NCI-H1694 treated with DMSO at 0.1 percent for 48 hours (cell line): ENCODE measurements at regions not wholly inside any gene's neighbourhood (a gene's known extent, or its start where the extent isn't known, plus 50 kb on each side); places are given as distances from the start of the nearest gene placed in this dataset.

Experiments used
- DNase-seq: peaks from one replicate; lab custom pipeline; 2025; lab: John Stamatoyannopoulos, UW

DNA sequence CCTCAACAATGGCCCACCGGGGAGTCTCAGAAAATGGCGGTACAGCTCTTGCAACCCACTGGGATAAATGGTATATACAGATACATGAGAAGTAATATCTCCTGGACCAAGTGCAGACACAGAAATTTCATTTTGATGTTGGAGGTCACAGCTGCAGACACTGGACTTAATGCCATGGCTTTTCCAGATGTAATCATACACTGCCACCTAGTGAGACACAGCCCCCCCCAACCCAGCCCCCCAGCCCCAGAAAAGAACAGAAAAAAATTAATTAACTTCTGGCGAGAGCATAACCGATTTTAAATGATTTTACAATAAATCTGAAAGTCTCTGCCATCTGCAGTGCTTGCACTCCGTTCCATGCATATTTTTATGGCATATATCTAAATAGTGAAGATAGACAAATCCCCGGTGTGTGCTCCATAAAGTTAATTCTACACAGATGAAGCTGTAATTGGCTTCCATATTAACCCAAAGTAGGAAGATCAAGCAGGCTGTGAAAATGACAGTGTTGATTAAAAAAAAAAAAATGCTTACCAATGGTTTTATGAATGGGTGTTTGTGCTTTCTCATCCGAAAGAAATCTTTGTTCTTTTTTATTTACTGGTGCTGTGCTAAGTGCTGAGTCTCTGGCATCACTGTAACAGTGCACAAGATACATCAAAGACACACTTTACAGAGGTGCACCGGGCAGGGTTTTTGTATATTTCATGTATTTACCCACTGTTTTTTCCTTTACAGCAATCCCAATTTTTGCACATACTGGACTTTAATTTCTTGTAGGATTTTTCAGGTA is 804.1 kb downstream of the TFAP2A start:
- no peak for DNase-seq

DNA sequence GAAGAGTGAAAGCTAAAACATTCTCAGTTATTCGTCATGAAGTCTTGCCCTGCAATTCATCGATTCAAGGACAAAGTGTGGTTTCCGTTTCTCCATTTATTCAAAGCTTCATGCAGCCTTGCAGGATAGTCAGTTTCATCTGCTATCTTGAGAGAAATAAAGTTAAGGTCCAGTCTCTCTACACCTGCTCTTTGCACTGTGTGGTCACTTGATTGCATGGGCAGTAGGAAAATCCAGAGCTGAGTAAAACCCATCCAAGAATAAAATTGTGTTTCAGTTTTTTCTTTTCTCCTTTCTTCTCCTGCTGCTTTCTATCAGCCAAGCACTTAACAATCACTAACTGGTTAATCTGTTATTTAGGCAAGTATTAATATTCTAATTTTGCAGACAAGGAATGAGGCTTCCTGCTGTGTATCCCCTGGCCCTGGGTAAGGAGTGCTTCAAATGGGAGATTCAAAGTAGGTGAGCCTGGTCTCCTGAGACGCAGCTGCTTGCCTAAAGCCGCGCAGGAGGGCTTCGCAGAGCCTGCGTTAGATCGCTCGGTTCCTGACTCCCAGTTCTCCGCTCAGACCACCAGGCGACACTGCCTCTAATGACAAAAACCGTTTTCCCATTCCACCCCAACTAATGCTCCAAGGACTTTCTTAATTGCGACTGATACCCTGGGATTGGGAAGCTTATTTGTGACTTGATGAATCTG is 808.3 kb downstream of the TFAP2A start:
- no peak for DNase-seq

DNA sequence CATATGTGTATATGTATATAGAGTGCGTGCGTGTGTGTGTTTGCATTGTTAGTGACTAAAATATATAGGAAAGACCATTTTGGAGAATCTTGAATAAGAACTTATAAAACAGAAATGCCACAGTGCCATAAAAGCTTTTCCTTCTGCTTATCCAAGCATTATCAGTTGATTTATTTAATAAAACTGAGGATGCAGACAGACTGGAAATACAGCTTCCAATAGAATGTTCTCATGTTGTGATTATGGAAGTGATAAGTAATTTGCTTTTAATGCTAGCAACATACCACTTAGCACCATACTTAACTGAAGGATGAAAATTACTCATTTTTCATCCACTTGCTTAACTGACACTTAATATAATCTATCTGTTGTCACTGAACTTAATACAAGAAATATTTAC is 820.1 kb downstream of the TFAP2A start:
- no peak for DNase-seq

DNA sequence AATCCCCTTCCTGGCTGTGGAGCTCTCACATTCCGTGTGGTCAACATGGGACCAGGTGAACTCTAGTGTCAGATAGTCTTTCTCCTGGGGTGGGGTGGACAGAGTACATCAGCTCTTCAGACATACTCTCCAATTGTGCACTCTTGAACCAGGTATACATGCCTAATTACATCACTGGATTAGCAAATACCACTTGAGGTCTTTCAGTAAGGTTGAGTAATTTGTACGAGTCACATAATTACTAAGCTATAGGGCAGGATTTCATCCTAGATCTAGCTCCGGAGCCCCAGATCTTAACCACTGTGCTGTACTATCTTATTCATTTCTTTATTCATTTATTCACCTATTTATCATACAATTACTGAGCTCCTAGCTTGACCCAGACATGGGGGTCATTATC is 821.3 kb downstream of the TFAP2A start:
- DNase-seq: no peak

DNA sequence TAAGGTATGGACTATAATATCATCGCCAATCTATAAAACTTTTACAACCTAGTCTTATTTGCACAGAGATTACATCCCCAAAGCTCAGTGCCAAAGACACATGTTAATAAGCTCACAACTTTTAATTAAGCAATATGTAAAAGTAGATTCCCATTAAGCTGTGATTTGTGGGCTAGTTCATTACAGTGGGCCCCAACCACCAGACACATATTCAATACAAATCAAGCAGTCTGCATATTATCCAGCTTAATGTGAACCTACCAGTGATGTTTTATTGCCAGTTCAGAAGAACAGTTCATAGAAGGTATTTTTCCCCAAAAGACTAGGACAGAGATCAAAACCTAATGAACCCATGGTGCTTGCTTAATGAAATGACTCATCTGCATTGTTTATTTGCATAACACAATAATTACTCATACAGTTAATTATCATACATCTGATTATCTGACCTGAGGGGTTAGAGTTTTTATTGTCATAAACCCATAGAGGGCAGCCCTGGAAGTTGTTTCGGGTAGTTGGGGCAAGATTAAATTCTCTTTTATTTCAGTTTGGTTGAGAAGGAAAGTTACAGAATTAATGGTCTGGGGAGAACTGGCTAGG is 831.0 kb downstream of the TFAP2A start:
- DNase-seq: no peak

DNA sequence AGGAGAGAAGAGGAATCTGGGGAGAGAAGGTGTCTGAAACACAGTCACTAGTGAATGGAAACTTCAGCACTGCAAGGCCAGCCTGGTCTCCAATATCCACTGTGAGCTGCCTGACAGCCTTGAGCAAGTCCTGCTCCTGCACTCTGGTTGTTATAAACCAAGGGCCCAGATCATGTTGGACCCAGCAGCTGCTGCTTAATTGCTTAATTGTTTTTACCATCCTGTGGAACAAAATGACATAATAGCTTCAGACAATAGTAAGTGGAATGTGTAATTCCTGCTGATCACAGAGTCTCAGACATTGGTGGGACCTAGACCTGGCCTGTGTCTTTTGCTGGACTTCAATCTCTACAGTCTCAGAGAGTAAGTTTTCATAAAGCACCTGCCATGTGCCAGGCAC is 833.7 kb downstream of the TFAP2A start:
- DNase-seq: no peak

DNA sequence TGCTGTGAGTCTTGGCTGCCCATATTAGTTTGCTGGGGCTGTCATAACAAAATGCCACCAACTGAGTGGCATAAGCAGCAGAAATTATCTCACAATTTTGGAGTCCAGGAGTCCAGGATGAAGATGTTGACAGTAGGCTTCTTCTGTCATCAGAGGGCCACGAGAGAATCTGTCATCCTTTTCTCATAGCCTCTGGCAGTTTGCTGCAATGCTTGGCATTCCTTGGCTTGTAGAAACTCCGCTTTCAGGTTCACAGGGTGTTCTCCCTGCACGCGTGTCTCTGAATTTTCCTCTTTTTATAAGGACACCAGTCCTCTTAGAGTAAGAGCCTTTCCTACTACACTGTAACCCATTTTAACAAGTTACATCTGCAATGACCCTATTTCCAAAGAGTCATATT is 838.4 kb downstream of the TFAP2A start:
- DNase-seq: no peak

DNA sequence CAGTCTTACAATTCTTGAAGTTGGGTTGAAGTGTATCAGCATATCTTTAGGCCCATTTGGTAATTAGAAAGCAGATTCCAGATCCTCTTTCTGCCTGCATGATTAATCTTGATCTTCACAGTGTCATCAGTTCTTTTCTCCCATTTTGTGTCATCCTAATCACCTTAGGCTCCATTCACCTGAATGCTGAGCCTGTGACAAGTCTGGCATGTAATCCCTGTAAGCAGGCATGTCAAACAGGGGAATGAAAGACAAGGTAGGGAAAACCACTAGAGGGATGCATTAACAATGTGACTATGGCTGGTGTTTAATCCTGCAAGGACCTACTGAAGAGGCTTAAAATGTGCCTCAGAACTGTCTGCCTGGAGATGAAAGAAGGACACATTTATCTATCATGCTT is 848.8 kb downstream of the TFAP2A start:
- no peak for DNase-seq

DNA sequence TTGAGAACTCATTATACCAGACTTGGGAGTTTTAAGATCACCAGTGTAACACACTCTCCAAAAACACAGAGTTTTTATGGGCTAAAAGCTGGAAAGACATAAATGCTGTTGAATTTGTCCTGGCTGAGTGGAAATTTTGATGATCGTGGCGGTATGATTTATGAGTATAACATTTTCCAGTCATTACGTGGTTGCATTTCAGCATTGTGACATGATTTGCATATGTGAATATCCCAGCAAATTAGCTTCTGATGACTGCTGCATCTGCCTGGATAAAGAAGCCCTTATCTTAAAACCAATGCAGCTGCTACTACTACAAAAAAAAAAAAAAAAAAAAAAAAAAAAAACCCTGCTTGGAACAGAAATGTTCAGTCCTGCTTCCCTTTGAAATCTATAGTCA is 850.9 kb downstream of the TFAP2A start:
- DNase-seq: no peak

DNA sequence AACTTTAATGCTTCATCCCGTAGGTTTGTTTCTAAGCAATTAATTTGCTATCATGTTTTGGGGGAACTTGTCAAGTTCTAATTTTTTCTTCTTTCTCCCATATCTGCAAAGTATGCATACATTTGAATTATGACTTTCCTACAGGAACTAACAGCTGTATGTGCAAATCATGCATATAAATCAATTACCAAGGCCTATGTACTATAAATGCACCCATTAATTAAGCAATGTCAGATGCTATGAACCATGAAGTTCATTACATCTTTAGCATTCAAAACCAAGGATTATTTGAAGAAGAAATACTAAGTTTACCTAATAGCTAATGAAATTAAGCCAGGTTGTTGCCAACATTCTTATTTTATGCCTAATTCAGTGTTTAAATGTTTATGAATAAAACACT is 851.3 kb downstream of the TFAP2A start:
- DNase-seq: no peak

DNA sequence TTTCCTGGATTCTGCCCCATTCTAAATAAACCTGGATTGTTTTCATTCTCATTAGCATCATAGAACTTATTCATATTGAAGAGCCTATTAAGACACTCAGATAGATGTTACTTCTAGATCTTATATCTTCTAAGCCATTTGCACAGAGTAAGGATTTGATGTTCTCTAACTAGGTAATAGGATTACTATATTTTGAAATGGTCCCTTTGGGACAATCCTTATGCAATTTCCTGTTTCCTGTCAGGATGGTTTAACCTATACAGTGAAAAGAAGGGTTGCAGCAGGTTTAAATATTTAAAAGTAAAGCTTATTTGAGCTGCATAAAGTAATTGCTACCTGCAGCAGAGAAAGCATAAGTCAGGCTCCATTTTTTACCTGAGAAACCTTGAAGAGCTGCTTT is 860.1 kb downstream of the TFAP2A start:
- no peak for DNase-seq

DNA sequence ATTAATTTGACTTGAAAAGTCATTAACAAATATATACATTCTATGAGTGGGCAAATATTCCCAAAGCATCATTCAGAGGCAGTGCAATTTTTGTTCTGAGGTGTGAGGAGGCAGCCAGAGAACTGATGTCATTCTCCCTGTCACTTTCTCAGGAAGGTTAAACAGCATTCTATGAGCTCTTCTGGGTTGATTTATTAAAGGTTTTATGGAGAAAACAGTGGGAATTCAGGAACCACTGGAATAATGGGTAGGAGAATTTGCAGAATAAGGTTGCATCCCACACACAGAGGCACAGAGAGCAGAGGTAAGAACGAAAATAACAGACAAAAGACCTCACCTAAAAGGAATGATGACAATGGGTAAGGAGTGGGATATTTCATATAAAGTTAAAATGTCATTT is 860.6 kb downstream of the TFAP2A start:
- no peak for DNase-seq

DNA sequence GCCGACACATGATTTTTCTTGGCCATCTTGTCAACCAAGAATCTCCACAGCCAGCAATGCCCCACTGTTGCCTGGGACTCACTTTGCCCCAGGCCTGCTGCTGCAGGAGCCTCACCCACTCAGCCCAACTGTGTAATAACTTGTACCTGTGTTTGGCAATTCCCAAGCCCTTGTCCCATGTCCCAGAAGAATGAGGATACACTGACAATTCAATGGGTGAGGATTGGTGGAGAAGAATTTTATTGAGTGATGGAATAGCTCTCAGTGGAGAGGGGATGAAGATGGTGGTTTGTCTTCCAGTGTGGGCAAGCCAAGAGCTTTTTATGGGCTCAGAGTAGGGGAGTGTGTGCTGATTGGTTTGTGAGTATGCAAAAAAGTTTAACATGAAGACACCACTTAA is 861.9 kb downstream of the TFAP2A start:
- DNase-seq: no peak

DNA sequence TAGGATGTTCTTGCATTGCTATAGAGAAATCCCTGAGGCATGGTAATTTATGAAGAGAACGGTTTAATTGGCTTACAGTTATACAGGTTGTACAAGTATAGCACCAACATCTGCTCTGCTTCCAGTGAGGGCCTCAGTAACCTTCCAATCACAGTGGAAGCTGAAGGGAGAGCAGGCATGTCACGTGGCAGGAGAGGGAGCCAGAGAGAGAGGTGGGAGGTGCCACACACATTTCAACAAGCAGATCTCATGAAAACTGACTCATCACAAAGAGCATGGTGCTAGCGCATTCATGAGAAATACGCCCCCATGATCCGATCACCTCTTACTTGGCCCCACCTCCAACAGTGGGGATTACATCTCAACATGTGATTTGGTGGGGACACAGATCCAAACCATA is 871.2 kb downstream of the TFAP2A start:
- DNase-seq: no peak

DNA sequence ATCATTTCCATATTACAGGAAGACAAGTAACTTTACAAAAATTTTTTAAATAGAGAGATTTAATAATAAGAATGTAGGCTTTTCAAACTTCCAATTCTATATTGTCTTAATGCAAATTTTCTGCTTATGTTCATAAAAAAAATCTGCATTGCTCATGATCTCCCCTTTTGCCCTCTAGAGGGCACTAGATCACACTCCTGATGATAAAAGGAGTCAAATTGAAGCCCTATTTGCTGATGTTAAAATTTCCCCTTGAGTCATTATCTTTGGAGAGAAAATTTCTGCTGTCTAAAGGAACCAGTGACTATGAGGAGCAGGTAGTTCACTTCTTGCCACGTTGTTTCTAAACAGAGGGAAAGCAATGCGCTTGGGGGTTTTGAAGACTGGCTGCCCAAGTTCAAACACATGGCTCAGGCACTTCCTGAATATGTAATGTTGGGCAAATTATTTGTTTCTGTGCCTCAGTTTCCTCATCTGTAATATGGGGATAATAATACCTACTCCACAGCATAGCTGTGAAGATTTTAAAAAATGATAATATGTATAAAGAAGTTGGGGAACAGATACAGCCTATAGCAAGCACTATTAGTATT is 874.2 kb downstream of the TFAP2A start:
- DNase-seq: peak; percentile 25

DNA sequence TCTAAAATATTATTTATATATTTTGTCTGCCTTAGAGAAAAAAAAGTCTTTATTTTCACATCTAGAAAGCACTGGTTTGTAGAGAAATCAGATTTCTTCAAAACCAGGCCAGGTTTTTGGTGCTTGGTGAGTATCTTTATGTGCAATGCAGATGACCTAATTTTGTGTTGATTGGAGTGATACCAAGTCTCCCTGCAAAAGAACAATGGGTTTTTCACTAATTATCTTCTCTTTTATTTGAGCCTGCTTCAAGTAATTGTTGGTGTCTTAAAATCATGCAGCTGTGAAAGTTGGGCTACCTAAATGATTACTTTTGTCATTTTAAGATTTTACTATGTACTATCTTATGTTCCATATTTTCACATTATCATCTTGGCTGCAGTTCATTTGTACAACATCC is 874.7 kb downstream of the TFAP2A start:
- DNase-seq: no peak

DNA sequence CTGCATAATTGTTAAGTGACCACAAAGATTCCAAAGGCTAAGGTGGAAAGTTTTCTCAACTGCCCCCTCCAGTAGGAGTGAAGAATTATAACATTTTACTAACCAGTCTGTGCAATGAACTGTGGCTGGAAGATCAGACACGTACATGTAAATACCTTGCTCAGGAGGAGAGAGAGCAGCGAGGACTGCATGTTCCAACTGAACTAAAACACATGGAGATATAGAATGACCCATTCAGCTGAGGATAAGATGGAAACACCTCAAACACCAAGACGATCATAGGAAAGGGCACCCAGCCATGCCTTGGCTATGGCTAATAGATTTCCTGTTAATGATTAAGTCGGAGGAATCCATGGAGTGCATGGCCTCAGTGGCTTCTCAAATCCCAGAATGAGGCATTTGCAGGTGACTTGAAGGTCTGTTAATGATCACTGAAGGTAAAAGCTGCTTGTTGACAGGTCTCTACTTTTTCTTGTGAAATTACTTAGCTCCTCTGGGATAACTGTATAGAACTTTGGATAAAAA is 875.6 kb downstream of the TFAP2A start:
- no peak for DNase-seq

DNA sequence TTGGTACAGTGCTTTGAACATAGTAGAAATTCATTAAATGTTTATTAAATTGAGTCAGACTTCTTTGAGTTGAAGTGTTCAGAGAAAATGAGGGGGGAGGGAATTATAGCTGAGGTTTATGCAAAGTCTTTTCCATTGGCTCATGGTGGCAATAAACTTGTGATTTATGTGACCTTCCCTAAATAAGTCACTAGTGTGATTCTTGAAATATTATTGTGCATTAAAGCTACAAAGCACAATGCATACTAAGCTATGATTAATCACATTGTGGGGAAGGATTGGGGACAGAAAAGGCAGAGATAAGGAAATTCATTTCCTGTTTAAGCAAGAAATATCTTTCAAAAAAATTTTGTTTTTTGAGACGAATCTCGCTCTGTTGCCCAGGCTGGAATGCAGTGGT is 877.5 kb downstream of the TFAP2A start:
- no peak for DNase-seq

DNA sequence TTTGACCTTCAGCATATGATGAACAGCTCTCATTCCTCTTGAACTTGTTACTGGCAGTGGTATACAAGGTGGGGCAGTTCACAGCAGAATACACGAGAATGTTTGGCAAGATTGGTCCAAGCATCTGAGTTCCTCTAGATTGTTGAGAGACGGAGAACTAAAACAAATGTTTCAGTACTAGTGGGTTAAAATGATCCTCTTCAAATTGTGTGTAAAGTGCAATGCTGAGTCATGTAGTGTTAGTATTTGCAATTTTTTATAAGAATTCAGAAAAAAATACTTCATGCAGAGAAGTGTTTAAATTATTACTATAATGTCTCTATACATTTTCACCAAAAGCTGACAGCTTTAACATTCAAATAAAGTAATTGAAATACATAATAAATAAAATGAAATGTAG is 879.8 kb downstream of the TFAP2A start:
- no peak for DNase-seq

DNA sequence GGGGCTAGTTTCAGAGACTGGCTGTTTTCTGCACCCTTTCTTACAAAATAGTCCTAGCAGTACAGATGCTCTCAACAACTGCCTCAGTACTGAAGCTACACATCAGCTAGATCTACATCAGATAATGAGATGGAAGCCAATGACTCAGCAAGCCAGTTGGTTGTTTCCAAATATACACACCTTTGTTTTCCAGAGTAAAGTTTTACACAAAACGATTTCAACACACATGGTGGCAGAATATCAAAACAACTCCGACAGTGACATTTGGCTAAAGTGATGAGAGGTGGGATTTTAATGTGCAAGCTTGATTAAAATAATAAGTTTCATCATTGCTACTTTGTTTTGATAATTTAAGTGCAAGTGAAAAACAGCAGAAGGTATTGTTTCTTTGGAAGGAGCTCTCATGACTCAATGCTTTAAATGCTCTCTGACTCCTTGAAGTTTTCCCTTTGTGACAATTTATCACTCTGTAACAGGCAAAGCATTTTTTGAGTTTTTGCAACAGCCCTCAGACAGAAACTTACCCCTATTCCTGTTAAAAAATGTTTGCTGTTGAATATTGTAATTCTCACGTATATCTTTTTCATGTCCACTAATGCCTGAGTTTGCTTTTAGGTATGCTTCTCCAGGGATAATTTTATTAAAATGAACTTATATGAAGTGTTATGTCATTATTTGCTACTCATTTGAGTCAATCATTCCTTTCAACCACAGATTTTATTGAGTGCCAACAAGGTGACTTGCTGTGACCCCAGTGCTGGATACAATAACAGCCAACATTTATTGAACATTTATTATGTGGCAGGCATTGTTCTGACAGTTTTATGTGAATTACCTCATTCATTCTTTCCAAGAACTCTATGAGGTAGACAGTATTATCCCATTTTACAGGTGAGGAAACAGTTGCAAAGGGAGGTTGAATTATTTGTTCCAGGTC is 882.0 kb downstream of the TFAP2A start:
- no peak for DNase-seq

DNA sequence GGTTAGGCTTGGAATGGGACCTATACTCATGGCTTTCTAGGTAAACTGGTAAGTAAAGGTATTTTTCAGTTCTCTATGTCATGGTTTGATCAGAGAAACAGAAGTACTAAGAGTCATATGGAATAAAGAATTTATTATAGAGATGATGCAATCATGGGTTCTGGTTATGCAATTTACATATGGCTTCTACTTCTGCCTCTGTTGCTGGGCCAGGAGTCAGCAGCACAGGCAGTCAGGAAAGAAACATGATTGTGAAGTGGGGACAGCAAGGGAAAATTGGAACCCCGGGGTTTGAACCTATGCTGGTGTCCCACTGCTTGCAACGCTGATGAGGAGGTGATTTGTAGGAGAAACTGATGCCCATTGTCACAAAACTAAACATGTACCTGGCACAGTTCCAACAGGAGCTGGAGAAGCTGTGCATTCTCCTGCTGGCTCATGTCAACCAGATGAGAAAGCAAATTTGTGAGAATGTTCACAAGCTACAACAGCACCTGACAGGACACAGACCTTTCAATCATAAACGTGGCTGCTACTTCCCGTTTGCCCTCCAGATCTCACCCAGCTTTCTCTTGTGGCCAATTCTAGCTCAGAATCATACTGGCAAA is 887.1 kb downstream of the TFAP2A start:
- no peak for DNase-seq
